NCI-H2171 treated with DMSO at 0.1 percent for 48 hours (cell line): ENCODE measurements at regions not wholly inside any gene's neighbourhood (a gene's known extent, or its start where the extent isn't known, plus 50 kb on each side); places are given as distances from the start of the nearest gene placed in this dataset.
"Not testable (repeated sequence)": the region's sequence is repeated elsewhere in the genome, so short reads cannot be mapped to it uniquely, and the experiment has no call there.

ENCODE experiments used
- DNase-seq: peaks from one replicate; lab custom pipeline; 2025; lab: John Stamatoyannopoulos, UW

DNA sequence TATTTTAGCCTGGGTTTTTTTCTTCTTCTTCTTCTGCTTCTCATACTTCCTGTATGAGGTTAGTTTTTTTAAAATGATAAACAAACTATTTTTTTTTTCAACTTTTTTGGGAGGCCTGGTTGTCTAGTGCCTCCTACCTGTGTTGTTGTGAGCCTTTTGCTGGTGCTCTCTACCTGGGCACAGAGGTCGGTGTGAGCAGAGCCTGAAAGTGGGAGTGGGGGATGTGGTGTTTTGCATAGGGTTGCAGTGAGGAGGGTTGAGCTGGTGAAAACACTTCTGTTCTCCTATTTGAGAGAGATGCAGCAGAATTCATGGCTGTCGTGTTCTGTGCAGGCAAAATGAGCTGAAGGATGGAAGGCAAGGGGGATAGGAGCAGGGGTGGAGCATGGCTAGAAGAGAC lies 232.7 kb upstream of the PLGLB2 start:
- DNase-seq: not testable (repeated sequence)

- DNase-seq: not testable (repeated sequence)
Measured at GRCh38 chr2:87515875-87516274, 232.0 kb upstream of the PLGLB2 start.

DNA sequence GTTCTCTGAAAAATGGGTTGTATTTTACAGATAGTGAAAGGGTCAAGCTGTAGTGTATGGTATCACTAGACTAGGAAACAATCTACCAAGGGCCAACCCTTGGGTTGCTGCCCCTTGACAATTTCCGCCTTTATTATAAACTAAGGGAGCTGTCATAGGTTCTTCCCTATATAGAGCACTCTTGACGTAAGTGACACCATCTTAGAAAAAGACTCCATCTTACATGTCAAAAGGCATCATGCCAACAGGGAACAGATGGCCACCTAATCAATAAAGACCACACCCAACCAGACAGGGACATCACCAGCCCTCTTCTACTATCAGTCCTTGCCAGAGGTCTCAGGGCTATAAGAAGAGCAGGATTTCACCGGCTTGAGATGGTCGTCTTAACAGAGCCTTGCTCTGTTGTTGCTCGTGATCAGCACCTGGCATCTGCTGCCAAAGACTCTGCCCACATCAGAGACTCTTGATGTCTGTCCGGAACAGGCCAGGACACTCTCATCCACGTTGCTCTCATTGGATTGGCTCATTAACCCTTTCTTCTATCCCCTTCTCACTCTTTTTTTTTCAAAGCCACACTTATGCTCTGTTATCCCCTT lies 231.4 kb upstream of the PLGLB2 start:
- not testable (repeated sequence) for DNase-seq

GRCh38 chr2:87517438-87517837 lies 230.4 kb upstream of the PLGLB2 start:
- DNase-seq: not testable (repeated sequence)

DNA sequence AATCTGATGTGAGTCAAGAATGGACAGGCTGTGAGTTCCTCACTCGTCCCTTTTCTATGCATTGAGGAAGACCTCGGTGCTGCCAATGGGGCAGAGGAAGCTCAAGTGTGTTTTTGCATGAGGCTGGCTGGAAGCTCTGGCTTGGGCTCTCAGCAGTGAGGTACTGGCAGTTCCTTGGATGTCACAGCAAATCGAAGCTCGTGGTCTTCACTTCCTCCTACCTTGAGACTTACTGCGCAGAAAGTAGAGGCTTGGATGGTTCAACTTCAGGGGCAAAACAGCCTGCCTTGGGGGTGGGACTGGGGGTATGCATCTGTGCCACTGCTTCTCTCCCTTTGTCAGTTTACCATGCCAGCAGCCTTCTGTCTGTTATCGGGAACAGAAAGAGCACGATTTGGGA lies 229.8 kb upstream of the PLGLB2 start:
- not testable (repeated sequence) for DNase-seq

GRCh38 chr2:87518547-87518946 lies 229.3 kb upstream of the PLGLB2 start:
- DNase-seq: not testable (repeated sequence)

DNA sequence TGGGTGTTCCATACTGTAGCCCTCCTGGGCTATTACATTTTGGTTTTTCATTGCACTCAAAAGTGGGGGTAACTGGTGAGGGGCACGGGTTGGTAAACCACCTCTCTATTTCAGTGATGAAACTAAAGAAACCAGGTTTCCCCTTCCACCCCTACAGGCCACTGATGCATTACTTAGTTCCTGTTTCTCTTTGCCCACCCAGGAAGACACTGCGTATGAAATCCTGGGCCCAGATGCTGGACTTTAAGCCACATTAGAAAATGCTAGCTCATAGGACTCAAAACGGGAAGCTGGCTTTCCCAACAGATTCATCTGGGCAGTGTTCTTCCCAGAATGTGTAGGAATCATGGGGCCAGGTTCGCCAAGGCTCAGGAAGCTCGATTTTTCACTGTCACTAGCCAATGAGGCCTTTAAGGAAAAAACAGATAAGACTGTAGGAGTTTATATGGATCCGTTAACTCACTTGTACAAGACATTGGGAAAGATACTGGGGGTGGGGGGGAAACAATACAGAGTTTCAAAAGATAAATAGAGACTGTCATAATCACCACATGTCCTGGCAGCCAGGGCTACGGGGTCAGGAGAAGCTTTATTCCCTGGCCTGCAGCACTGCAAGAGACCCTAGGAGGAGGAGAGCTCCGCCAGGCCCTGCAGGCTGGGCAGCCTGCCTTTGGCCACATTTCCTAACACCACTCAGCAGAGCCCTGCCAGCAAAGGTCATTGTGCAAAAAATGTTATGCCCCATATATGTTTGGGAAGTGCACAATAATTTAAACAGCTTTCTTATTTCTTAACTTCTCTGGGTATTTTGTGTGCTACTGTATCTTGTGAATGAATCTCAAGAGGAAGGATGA lies 228.5 kb upstream of the PLGLB2 start:
- not testable (repeated sequence) for DNase-seq

- not testable (repeated sequence) for DNase-seq
Measured at GRCh38 chr2:87521057-87521456, 226.8 kb upstream of the PLGLB2 start.

GRCh38 chr2:87521489-87521888 lies 226.4 kb upstream of the PLGLB2 start:
- DNase-seq: not testable (repeated sequence)

GRCh38 chr2:87524619-87525188 lies 223.2 kb upstream of the PLGLB2 start:
- DNase-seq: not testable (repeated sequence)

- DNase-seq: not testable (repeated sequence)
Measured at GRCh38 chr2:87525497-87525991, 222.3 kb upstream of the PLGLB2 start.

DNA sequence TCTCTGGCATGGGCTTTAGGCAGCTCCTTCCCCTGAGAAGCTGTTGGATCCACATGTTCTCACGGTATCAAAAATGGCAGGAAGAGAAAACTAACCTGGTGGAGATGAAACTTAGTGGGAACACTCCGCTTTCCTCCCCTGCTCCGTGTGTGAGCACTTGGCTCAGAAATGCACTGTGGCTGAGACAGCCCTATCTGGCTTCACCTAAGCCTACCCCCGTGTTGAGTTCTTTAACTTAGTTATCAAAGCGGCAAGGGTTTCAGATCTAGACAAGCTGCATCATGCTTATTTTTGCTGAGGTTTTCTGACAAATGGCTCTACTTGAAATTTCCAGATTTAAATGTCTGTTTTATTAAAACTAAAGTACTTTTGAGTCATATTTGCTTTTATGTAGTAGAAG lies 221.6 kb upstream of the PLGLB2 start:
- DNase-seq: not testable (repeated sequence)

GRCh38 chr2:87531968-87532715 lies 215.7 kb upstream of the PLGLB2 start:
- DNase-seq: not testable (repeated sequence)

DNA sequence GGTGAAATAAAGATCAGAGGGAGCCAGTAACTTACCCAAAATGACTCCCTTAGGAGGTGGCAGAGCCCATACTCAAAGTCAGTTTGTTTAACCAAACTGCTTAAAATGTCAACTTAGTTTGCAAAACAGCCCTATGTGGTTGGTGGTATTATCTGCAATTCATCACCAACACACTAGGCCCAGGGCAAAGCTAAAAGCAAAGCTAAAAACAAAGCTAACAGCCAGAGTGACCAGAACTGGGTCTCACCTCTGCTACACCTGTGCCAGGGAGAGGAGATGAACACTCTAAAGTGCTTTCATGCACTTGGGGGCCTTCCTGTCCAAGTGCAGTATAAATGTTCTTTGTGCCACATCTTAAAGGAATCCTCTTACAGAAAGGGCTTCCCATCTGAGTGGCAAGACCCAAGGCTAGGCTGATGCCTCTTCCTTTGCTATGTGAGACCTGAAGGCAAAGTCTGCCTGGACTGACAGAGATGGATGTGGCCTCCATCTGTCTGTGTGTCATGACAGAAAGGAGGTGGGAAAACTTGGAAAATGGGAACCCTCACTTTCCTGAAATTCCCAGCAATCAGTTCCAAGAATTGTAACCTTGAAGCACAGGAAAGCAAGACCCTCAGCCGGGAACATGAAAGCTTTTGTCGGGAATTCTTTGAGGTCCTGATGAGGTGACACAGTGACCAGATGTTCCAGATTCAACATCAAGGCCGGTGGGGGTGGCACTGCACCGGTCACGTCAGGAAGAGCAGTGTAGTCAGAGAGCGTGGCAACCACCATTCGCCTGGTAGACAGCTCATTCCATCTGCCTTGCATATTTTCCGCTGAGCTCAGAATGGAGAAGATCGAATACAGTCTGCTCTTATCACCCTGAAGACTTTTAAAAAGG lies 214.3 kb upstream of the PLGLB2 start:
- DNase-seq: not testable (repeated sequence)

DNA sequence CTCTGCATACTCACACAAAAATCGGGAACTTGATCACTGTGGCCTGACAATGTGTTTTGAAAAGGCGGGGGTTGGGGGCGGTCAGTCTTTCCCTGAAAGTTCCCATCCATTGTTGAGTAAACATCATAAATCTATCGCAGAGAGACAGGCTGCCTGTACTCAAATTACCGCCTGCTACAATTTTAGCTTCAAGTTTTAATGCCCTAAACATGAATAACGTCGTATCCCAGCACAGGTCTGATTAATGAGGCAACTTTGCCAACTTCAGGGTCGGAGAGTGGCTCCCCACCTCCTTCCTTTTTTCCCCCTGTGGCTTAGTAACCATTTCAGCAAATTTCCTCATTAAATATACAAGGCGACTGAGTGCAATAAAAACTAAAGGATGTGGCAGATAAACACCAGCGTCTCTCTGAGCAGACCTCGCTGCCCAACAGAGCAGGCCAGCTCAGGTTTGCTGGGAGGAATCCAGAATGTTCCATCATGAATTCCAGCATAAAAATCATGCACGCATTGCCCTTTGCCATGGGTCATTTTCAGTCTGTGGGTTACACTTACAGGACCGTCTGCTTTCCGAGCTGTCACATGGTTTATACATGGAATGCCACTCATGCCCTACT lies 213.5 kb upstream of the PLGLB2 start:
- DNase-seq: not testable (repeated sequence)

- DNase-seq: not testable (repeated sequence)
Measured at GRCh38 chr2:87536427-87536826, 211.5 kb upstream of the PLGLB2 start.

DNA sequence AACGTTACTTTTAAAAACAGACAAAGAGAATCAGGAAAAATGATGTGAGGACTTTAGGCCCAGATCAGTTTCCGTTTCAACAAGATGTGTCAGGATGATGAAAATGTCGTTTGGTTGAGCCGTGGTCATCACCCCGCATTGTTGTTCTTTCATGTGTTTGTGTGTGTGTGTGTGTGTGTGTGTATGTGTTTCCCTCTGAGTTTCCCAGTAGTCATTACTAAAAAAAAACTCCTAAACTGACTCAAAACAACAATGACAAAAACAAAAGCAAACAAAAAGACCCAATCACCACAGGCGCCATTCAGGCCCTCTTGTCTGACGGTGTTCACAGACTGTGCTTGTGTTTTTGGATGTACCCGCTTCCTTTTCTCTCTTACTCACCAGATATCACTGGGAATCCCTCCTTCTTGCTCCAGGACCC lies 210.6 kb upstream of the PLGLB2 start:
- not testable (repeated sequence) for DNase-seq

- DNase-seq: not testable (repeated sequence)
Measured at GRCh38 chr2:87538268-87538667, 209.6 kb upstream of the PLGLB2 start.

DNA sequence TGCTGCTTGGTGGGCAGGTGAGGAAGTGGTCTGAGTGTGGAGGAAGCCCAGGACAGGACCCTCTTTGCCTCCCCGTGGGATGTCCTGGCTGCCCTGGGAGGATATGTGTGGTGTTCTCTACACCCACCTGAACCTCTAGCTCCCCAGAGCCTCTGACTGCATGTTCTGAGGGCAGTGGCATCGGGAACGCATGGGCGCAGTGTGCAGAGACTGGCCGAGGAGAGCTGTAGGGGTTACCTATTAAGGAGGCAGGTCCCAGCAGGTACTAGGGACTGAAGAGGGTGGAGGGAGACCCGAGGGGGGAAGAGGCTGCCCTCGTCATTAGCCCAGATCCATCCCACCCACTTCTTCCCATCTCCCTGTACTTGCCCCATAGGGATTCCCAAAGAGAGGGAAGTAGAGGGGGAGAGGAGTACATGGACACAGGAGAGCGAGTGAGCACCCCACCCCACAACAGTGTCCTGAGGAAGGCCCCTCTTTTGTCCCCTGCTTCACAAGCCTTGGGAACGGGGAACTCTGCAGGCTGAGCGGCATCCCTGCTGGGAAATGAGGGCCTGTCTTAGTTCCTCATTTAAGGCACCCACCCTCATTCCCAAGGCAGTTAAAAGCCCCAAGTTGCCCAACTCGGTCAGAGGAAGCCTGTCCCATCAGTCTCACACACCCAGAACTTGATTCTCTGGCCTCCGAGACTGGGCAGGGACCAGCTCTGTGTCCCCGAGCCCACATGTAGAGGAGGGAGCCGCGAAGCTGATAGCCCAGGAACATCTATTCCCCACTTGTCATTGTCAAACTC lies 208.5 kb upstream of the PLGLB2 start:
- not testable (repeated sequence) for DNase-seq

DNA sequence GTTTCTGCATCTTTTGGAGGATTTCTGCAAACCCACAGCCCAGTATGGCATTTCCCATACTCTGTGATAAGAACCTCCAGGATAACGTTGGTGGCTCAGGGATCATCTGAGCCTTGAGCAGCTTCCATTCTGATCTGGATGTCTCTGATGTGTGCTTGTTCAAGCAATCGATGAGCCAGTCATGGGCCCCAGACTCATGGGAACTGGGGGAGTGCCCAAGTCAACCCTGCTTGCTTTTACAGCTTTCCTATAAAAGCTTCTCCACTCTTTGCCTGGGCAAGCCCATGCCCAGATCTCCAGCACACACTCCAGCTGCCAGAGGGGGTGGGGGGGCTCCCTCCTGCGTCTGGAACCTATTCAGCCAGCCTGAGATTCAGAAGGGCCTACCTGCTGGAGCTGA lies 207.6 kb upstream of the PLGLB2 start:
- not testable (repeated sequence) for DNase-seq
